CD4-positive, alpha-beta T cell treated with Interferon gamma for 1 hour (primary cell): ENCODE measurements at regions not wholly inside any gene's neighbourhood (a gene's known extent, or its start where the extent isn't known, plus 50 kb on each side); places are given as distances from the start of the nearest gene placed in this dataset.
"Not testable (repeated sequence)": the region's sequence is repeated elsewhere in the genome, so short reads cannot be mapped to it uniquely, and the experiment has no call there.

Experiments used
- DNase-seq: peaks from one replicate; pipeline ENCODE4 v3.0.0-alpha.2; 2020

DNA sequence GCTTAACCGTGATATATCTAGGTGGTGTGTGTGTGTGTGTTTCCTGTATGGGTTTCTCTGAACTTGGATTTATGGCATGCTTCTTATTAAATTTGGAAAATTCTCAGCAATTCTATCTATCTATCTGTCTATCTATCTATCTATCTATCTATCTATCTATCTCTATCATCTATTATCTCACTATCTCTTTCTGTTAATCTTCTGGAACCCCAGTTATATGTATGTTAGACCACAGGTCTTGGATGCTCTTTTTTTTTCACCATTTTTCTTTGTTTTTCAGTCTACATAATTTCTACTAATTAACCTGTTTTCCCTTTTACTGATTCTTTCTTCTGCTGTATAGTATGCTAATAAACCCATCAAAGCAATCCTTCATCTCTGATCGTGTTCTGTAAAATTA is 538.0 kb downstream of the PTPRU start:
- DNase-seq = no peak

DNA sequence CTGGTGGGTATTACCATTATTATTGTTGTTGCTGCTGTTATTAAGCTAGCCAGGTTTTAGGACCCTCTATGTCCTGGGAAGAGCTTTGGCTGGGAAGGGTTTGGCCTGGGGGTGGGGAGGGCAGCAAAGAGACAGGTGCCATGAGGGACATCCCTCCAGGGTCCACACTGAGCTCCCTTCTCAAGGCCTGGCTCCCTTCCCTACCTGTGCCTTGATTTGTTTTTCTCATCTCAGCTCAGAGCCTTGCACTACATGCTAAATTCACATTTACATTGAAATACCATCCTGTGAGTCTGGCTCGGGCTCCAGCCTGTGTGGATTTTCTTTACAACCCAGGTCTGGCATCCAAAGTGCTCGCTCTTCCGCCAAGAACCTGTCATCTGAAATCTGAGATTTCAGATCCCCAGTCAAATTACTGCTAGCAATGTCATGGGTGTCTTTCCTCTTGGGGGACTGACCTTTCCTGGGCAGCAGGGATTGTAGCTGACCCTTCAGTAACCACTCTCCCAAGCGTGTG is 536.3 kb downstream of the PTPRU start:
- no peak for DNase-seq

GRCh38 chr1:29767769-29768425 is 531.6 kb downstream of the PTPRU start:
- no peak for DNase-seq

GRCh38 chr1:29767088-29767685 is 530.9 kb downstream of the PTPRU start:
- DNase-seq = no peak

DNA sequence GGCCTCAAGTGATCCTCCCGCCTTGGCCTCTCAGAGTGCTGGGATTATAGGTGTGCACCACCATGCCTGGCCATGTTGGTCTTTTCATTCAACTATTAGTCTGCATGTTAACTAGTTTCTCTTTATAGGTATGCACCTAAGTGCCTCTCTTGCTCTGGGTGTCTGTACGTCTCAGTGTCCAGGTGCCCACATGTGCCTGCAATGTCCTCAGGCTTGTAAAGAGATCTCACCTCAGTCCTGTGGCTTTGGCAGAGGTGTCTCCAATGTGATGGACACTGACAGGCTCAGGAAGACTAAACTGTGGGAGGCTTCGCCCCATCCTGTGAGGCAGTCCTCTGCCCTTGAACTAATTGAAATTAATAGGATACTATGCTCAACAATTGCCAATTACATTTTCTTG is 526.3 kb downstream of the PTPRU start:
- no peak for DNase-seq

- DNase-seq = no peak
Observed at GRCh38 chr1:29761159-29761928, 525.0 kb downstream of the PTPRU start.

DNA sequence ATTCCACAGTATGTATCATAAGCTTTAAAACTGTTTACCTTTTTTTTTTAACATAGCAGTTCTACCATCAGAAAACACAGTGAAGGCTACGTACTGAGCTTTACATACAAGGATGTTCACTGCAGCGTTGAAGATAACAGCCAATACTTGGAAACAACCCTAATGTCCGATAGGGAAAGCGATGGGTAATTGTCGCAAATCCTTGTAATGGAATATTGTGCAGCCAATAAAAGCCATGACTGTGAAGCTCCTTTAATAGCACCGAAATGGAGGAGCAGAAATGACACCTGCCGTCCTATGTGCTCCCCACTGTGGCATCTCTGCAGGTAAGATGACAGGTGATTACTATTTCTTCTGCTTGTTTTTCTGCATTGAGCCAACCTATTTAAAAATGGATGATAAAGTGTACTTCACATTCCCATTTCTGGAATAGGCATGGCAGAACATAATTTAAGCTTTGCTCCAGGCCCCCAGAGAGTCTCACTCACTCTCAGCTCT is 523.8 kb downstream of the PTPRU start:
- DNase-seq = no peak

DNA sequence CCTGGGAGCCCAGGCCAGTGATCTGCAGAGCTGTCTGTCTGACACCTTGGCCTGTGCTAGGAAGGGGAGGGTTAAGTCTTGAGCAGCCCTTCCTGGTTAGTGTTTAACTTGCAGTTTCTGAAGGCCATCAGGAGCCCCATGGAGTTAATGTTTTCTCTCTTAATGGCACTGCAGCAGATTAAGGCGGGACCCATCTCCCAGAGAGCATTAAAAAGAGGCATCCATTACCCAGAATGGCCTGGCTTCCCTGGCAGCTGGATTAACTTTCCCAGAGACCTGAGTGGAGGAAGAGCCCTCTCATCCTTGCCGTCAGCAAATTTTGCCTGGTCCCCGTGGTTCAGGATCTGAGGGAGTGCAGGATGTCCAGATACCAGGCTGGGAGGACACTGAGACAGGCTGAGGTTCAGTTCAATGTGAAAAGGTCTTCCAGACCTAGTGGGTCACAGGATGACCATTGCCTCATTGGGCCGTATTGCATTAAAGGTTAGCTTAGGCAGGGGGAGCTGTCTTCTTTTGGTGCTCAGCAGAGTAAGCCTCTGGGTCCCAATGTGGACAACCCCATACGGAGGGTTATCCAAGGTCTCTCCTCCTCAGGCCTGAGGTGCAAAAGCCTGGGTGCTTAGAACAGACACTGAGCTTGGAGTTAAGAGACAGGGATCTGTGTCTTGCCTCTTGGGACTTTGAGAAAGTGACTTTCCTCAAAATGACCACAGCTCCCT is 522.6 kb downstream of the PTPRU start:
- DNase-seq = no peak

- no peak for DNase-seq
Observed at GRCh38 chr1:29757866-29758780, 521.8 kb downstream of the PTPRU start.

- DNase-seq = no peak
Observed at GRCh38 chr1:29756901-29757725, 520.8 kb downstream of the PTPRU start.

- DNase-seq = no peak
Observed at GRCh38 chr1:29756498-29756897, 520.2 kb downstream of the PTPRU start.

DNA sequence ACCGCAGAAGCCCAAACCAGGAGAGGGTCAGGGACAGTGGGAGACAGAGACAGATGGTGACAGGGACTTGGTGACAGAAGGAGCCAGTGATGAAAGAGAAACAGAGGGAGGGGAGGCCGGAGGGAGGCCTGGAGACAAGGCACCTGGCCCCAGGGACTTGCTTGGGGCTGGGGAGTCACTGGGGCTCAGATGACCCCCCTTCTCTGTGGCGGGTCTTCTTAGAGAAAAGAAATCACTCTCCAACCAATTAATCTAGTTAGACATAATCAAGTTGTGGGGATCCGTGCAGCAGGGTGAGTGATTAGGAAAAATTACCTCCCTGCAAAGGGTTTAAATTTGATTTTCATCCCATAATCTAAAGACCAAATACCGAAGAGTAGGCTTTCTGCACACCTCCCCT is 519.8 kb downstream of the PTPRU start:
- DNase-seq = no peak

DNA sequence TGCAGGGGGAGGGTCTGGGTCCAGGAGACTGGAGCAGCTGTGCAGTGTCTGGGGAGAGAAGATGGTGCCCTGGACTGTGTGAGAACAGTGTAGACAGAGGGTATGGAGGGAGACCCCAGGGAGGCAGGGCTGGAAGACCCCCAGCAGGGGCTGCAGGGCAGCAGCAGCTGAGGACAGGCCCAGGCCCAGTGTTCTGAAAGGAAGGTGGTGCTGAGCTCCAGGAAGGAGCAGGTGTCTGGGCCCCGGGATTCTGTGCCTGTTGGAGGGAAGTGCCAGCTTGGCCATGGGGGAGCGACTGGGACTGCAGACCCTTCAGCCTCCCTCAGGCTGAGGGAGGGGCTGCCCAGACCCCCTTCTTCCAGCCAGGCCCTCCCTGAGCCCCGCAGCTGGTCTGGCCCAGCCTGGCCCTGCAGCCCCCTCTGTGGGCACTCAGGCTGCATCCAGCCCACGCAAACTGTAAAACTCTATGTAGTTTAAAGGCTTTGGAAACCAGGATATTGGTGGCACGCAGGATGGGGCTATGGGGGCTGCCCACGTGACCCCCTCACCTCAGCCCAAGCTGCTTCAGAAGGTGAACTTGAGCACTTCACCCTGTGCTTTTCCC is 519.2 kb downstream of the PTPRU start:
- not testable (repeated sequence) for DNase-seq

GRCh38 chr1:29754573-29755375 is 518.5 kb downstream of the PTPRU start:
- DNase-seq = no peak

- no peak for DNase-seq
Observed at GRCh38 chr1:29753771-29754572, 517.6 kb downstream of the PTPRU start.

GRCh38 chr1:29753244-29753643 is 516.9 kb downstream of the PTPRU start:
- DNase-seq = no peak

GRCh38 chr1:29752141-29752540 is 515.8 kb downstream of the PTPRU start:
- DNase-seq = no peak

DNA sequence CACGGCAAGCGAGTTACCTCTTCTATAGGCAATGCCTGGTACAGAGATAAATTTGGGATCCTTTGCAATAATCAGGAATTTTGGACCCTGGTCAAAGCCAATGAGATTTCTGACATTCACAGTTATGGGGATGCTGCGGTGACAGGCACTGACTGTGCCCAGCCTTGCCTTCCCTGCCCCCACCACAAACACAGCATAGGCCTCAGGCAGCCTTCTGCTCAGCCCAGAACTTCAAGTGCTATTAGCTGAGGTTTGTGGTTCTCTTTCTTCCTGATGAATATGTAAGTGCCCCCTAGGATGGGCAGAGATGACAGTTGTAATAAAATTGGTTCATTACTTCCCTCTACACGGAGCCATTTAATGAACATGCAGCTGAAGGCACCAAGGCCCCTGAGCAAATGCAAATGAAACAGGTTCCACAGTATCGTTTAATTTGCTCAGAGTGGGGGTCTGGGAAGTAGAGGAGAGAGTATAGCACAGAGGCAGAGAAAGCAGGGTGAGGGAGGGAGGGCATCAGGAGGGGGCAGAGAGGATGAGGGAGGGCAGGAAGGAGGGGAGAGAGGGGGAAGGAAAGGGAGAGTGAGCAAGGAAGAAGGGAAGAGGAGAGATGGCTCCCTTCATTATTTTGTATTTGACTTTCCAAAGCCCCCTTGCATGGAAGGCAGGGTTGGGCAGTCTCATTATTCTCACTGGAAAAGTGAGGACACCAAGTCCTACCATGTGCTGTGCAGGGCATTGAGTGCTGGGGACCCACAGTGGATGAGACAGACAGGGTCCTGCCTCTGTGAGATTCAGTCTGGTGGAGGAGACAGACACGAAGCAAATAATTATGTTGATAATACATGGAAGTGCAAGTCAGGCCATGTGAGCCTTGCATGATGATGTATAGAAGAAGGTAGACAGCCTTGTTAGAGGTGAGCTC is 513.0 kb downstream of the PTPRU start:
- no peak for DNase-seq
